IPS DF 19.7 (cell line): ENCODE measurements at regions not wholly inside any gene's neighbourhood (a gene's known extent, or its start where the extent isn't known, plus 50 kb on each side); places are given as distances from the start of the nearest gene placed in this dataset.

ENCODE experiments used
- DNase-seq: peaks from one replicate; pipeline ENCODE4 v3.0.0-alpha.2; 2013; ENCODE audit warnings: low read depth, low spot score

- DNase-seq: no peak
These were observed 363.1 kb downstream of the LPIN1 start for GRCh38 chr2:12109363-12110017.

- no peak for DNase-seq
These were observed 363.6 kb downstream of the LPIN1 start for GRCh38 chr2:12110074-12110473.

- no peak for DNase-seq
These were observed 364.0 kb downstream of the LPIN1 start for GRCh38 chr2:12110481-12110880.

GRCh38 chr2:12113412-12113811 lies 367.0 kb downstream of the LPIN1 start:
- DNase-seq: no peak

- DNase-seq: no peak
These were observed 368.4 kb downstream of the LPIN1 start for GRCh38 chr2:12114816-12115215.

- no peak for DNase-seq
These were observed 369.9 kb downstream of the LPIN1 start for GRCh38 chr2:12116228-12116750.

DNA sequence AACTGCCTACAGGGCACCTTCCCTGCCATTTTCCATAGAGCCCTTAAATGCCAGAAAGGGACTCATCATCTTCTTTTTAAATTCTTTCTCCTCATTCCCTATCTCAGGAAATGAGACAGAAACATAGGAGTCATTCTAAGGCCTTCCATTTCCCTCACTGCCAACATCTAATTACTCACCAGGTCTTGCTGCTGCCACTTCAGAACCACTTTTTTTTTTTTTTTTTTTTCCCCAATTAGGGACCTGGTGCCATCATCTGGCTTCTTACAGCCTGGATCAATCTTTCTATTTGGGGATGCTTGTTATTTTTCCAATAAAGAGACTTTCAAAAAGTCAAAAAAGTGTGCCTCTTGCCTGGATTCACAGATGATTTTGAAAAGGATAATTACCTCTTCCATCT lies 373.4 kb downstream of the LPIN1 start:
- DNase-seq: no peak

GRCh38 chr2:12120281-12121150 lies 374.1 kb downstream of the LPIN1 start:
- no peak for DNase-seq

- DNase-seq: no peak
These were observed 378.4 kb downstream of the LPIN1 start for GRCh38 chr2:12124790-12125189.

DNA sequence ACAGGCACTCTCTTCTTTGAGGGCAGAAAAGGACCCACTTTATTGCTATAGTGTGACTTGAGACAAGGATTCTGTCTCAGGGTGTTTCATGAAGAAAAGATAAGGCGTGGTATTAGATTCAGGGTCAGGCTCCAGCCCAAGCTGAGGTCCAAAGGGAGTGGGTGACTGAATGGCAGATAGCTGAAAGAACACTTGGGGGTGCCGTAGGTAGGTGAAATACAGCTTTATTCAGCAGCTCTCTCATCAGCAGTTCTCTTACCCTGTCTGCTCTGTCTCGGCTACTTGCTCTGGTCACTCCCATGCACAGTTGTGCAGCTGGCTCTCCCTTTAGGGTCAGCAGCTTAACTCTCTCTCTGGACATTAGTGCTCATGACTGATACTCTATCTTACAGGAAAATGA lies 379.9 kb downstream of the LPIN1 start:
- no peak for DNase-seq

DNA sequence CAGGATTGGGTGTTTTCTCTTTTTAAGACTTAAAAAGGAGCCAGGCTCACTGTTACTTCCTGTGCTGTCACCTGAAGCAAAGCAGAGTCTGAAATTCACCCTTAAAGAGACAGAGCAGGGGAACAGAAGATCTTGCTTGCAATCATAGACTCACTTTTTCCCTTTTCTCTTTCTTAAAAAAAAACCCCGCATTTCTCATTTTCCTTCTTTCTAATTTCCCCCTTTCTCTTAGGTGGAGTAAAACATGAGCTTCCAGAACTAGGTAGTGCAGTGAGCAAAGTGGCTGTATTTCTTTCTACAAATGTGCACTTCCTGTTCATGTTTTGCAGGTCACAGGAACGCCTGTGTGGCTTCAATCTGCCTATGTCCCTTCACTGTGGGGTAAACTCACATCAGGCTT lies 381.2 kb downstream of the LPIN1 start:
- DNase-seq: no peak

- DNase-seq: no peak
These were observed 385.5 kb downstream of the LPIN1 start for GRCh38 chr2:12131975-12132374.

- DNase-seq: no peak
These were observed 395.3 kb downstream of the LPIN1 start for GRCh38 chr2:12141618-12142258.

GRCh38 chr2:12151716-12152115 lies 405.3 kb downstream of the LPIN1 start:
- DNase-seq: no peak

- no peak for DNase-seq
These were observed 406.5 kb downstream of the LPIN1 start for GRCh38 chr2:12152888-12153287.

DNA sequence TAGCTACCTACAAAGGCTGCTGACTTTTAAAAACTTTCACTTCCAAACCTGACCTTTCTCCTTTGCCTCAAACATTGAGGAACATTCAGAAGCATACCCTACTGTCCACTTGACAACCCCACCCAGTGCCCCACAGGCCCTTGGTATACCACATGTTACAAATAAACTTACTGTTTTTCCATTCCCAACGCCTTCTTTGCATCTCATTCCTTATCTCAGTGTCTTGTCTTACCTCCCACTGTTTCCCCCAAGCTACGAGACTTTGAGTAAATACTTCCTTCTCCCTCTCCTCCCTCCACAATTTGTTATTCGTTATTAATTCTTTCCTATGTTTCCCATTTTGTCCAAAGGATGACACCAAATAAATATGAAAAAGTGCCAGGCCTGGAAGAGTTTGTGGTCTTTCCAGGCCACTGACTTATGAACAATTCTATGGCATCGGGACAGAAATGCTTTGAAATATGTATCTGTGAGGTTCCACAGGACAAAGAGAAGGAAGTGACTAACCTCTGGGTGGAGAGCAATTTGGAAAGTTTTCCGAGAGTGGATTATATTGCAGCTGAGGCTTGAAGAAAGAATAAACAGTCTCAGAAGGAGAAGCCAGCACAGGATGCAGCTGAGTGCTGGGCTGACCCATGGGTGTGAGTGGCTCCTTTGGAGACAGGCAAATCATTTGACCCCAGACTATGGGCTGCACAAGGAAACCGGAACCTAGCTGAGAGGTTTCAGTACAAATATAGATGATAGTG lies 409.0 kb downstream of the LPIN1 start:
- DNase-seq: no peak

- no peak for DNase-seq
These were observed 409.9 kb downstream of the LPIN1 start for GRCh38 chr2:12156349-12156748.

- DNase-seq: no peak
These were observed 414.7 kb downstream of the LPIN1 start for GRCh38 chr2:12161085-12161484.

- DNase-seq: no peak
These were observed 416.1 kb downstream of the LPIN1 start for GRCh38 chr2:12162269-12163247.

- DNase-seq: no peak
These were observed 417.4 kb downstream of the LPIN1 start for GRCh38 chr2:12163866-12164265.
